ENCODE measurements at regions not wholly inside any gene's neighbourhood (a gene's known extent, or its start where the extent isn't known, plus 50 kb on each side); places are given as distances from the start of the nearest gene placed in this dataset.
"Not testable (repeated sequence)": the region's sequence is repeated elsewhere in the genome, so short reads cannot be mapped to it uniquely, and the experiment has no call there.

DNA sequence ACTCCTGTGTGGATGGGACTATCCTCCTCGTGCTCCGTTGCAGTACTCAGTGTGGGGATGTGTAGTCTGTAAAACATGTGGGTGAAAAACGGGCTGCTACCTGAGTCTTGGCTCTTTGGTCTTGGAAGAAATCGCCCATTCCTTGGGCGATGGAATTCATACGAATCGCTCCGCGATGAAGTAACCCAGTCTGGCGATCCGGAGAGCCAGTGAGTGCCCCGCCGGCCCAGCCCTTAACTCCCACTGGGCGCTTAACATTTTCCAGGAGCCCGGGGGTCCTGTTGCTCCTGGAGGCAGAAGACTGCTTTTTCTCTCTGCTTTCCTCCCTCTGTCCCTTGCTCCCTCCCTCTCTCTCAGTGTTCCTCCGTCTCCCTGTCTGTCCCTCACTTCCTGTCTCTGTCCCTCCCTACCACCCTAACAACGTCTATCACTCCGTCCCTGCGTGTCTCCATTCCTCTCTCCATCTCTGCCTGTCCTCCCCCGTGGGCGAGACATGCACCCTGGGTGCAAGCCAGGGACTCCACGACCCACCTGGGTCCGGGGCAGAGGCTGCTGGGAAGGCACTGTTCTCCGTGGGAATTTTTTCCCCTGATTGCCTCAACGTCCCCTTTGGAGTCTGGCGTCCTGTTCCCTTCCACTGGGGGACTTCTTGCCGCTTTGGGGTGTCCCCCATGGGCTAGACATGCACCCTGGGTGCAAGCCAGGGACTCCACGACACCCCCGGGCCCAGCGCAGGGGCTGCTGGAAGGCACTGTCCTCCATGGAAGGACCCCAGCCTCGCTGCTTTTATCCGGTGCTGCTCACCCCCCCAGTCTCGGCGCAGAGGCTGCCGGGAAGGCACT lies 188.6 kb downstream of the ALG10 start:
- no peaks in the 10 kb centered on the region for H3K4me1 ChIP-seq (ENCODE audit: control insufficient read depth in 1 of 2, insufficient read depth in 2 of 2, low read length in 2 of 2)
- H3K4me3 ChIP-seq (ENCODE audit: low read depth in 1 of 2, low read length in 2 of 2): no peak overlapping the region
- no peaks in the 10 kb centered on the region for H3K36me3 ChIP-seq (ENCODE audit: control insufficient read depth in 1 of 2, insufficient read depth in 2 of 2, low read length in 2 of 2)
- no peaks in the 10 kb centered on the region for H3K9me3 ChIP-seq (ENCODE audit: control insufficient read depth in 1 of 2, low read length in 2 of 2)
- H3K27me3 ChIP-seq (ENCODE audit: low read depth, low read length): no peaks in the 10 kb centered on the region
- no peak overlapping the region for H3K27ac ChIP-seq (ENCODE audit: low read length)

DNA sequence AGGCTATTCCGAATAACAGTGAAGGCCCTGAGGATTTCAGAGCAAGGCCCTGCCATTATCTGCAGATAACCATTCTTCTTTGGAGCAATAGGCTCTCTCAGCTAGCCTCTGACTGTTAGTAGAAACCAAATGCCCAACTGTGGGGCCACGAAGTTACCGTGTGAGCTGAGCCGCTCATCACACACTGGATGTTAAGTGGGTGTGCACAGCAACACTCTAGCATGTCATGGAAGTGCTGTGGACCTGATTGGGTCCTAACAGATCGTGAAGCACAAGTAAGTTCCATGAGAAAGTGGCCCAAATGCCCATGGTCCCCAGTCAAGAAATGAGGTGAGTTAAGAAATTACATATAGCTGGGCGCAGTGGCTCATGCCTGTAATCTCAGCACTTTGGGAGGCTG lies 190.4 kb downstream of the ALG10 start:
- no peak overlapping the region for H3K4me3 ChIP-seq (ENCODE audit: low read depth in 1 of 2, low read length in 2 of 2)
- H3K27me3 ChIP-seq (ENCODE audit: low read depth, low read length): no peaks in the 10 kb centered on the region
- H3K4me1 ChIP-seq (ENCODE audit: control insufficient read depth in 1 of 2, insufficient read depth in 2 of 2, low read length in 2 of 2): no peaks in the 10 kb centered on the region
- H3K9me3 ChIP-seq (ENCODE audit: control insufficient read depth in 1 of 2, low read length in 2 of 2): no peaks in the 10 kb centered on the region
- no peaks in the 10 kb centered on the region for H3K36me3 ChIP-seq (ENCODE audit: control insufficient read depth in 1 of 2, insufficient read depth in 2 of 2, low read length in 2 of 2)
- no peak overlapping the region for H3K27ac ChIP-seq (ENCODE audit: low read length)

GRCh38 chr12:34214011-34214410 lies 191.7 kb downstream of the ALG10 start:
- Histone ChIP-seq H3K27ac (ENCODE audit: low read length) (no peak overlapping the region), H3K27me3 (ENCODE audit: low read depth, low read length) (no peaks in the 10 kb centered on the region), H3K36me3 (ENCODE audit: control insufficient read depth in 1 of 2, insufficient read depth in 2 of 2, low read length in 2 of 2) (no peaks in the 10 kb centered on the region), H3K4me1 (ENCODE audit: control insufficient read depth in 1 of 2, insufficient read depth in 2 of 2, low read length in 2 of 2) (peaks cover 0 to 6% of the 10 kb centered on the region in 2 donors), H3K4me3 (ENCODE audit: low read depth in 1 of 2, low read length in 2 of 2) (no peak overlapping the region), H3K9me3 (ENCODE audit: control insufficient read depth in 1 of 2, low read length in 2 of 2) (no peaks in the 10 kb centered on the region)

DNA sequence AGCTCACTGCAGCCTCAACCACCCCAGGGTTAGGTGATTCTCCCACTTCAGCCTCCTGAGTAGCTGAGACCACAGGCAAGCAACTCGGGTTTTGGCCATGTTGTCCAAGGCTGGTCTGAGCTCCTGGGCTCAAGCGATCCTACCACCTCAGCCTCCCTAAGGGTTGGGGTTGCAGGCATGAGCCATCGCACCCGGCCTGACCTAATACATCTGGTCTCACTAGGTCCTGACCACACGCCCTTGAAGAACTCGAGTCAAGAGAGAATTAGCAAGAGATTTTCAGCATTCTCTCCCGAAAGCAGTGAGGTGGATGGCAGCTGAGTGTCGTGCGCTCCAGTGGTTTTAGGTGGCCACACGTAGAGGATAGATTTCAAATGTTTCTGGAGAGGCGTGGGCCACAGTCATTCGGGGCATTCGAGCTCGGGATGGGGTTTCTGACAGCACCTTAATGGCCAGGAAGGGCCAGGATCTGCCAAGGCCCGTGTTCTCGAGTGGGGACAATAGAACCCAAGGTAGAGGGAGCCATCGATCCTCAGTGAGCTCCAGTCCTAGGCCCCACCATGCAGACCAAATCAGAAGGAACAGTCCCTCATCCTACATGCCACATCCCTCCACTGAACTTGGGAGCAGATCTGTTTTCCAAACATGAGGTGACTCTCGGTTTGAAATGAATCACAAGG lies 193.1 kb downstream of the ALG10 start:
- H3K4me1 ChIP-seq (ENCODE audit: control insufficient read depth in 1 of 2, insufficient read depth in 2 of 2, low read length in 2 of 2): peaks cover 0 to 6% of the 10 kb centered on the region in 2 donors
- no peak overlapping the region for H3K4me3 ChIP-seq (ENCODE audit: low read depth in 1 of 2, low read length in 2 of 2)
- no peaks in the 10 kb centered on the region for H3K27me3 ChIP-seq (ENCODE audit: low read depth, low read length)
- no peak overlapping the region for H3K27ac ChIP-seq (ENCODE audit: low read length)
- no peaks in the 10 kb centered on the region for H3K9me3 ChIP-seq (ENCODE audit: control insufficient read depth in 1 of 2, low read length in 2 of 2)
- H3K36me3 ChIP-seq (ENCODE audit: control insufficient read depth in 1 of 2, insufficient read depth in 2 of 2, low read length in 2 of 2): no peaks in the 10 kb centered on the region

DNA sequence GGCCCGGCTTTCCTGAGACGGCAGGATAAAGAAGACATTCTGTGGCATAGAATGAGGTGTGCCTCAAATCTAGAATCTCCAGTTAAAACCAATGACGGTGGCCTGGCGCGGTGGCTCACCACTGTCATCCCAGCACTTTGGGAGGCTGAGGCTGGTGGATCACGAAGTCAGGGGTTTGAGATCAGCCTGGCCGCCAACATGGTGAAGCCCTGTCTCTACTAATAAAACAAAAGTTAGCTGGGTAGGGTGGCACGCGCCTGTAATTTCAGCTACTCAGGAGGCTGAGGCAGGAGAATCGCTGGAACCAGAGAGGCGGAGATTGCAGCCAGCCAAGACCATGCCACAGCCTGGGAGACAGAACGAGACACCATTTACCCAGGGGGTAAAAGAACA lies 193.6 kb downstream of the ALG10 start:
- H3K36me3 ChIP-seq (ENCODE audit: control insufficient read depth in 1 of 2, insufficient read depth in 2 of 2, low read length in 2 of 2): no peaks in the 10 kb centered on the region
- no peaks in the 10 kb centered on the region for H3K27me3 ChIP-seq (ENCODE audit: low read depth, low read length)
- H3K27ac ChIP-seq (ENCODE audit: low read length): no peak overlapping the region
- peaks cover 0 to 6% of the 10 kb centered on the region in 2 donors for H3K4me1 ChIP-seq (ENCODE audit: control insufficient read depth in 1 of 2, insufficient read depth in 2 of 2, low read length in 2 of 2)
- H3K4me3 ChIP-seq (ENCODE audit: low read depth in 1 of 2, low read length in 2 of 2): no peak overlapping the region
- no peaks in the 10 kb centered on the region for H3K9me3 ChIP-seq (ENCODE audit: control insufficient read depth in 1 of 2, low read length in 2 of 2)

DNA sequence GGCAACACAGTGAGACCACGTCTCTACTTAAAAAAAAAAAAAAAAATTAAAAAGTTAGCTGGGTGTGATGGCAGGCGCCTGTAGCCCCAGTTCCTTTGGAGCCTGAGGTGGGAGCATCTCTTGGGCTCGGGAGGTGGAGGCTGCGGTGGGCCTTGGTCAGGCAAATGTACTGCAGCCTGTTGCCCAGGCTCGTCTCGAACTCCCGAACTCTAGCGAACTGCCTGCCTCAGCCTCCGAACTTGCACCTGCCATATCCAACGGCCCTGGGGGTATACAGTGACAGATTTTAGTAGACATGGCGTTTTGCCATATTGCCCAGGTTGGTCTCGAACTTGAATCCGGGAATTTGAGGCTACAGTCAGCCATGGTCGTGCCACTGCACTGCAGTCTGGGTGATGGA lies 195.4 kb downstream of the ALG10 start:
- H3K9me3 ChIP-seq (ENCODE audit: control insufficient read depth in 1 of 2, low read length in 2 of 2): no peaks in the 10 kb centered on the region
- no peaks in the 10 kb centered on the region for H3K27me3 ChIP-seq (ENCODE audit: low read depth, low read length)
- no peaks in the 10 kb centered on the region for H3K36me3 ChIP-seq (ENCODE audit: control insufficient read depth in 1 of 2, insufficient read depth in 2 of 2, low read length in 2 of 2)
- H3K4me1 ChIP-seq (ENCODE audit: control insufficient read depth in 1 of 2, insufficient read depth in 2 of 2, low read length in 2 of 2): peaks cover 0 to 6% of the 10 kb centered on the region in 2 donors
- no peak overlapping the region for H3K27ac ChIP-seq (ENCODE audit: low read length)
- no peak overlapping the region for H3K4me3 ChIP-seq (ENCODE audit: low read depth in 1 of 2, low read length in 2 of 2)

DNA sequence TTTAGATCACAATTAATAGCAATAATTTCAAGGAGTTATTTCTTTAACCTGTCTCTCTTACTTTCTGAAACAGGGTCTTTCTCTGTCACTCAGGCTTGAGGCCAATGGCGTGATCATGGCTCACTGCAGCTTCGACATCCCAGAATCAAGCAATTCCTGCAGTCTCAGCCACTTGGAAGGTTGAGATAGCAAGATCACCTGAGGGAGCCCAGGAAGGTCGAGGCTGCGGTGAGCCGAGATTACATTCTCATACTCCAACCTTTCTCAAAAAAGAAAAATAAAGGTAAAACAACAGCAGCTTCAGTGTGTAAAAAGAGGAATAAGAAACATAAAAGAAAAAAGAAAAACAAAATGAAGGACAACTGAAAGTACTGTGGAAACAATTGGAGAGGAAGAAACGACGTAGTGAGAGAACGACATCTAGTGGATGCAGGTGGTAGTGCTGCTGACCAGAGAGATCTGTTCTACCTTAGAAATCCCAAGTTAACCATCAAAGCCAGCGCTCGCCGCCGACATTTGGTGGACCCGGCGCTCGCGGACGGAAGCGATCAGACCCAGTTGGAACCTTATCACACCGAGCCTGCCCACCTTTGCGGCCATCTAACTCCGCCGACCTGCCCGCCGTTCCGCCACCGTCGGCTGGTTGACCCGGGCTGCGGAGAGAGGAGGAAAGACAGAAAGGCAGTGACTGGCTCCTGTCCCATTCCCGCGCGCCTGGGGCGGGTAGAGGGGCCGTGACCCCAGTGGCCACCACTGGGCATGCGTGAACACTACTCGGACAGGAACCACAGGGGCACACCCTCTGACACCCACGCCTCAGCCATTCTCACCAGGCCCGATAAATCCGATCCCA lies 196.1 kb downstream of the ALG10 start:
- H3K9me3 ChIP-seq (ENCODE audit: control insufficient read depth in 1 of 2, low read length in 2 of 2): no peaks in the 10 kb centered on the region
- H3K4me1 ChIP-seq (ENCODE audit: control insufficient read depth in 1 of 2, insufficient read depth in 2 of 2, low read length in 2 of 2): peaks cover 0 to 6% of the 10 kb centered on the region in 2 donors
- H3K36me3 ChIP-seq (ENCODE audit: control insufficient read depth in 1 of 2, insufficient read depth in 2 of 2, low read length in 2 of 2): no peaks in the 10 kb centered on the region
- no peaks in the 10 kb centered on the region for H3K27me3 ChIP-seq (ENCODE audit: low read depth, low read length)
- no peak overlapping the region for H3K27ac ChIP-seq (ENCODE audit: low read length)
- H3K4me3 ChIP-seq (ENCODE audit: low read depth in 1 of 2, low read length in 2 of 2): peak overlapping the region; percentile 30 to 59

DNA sequence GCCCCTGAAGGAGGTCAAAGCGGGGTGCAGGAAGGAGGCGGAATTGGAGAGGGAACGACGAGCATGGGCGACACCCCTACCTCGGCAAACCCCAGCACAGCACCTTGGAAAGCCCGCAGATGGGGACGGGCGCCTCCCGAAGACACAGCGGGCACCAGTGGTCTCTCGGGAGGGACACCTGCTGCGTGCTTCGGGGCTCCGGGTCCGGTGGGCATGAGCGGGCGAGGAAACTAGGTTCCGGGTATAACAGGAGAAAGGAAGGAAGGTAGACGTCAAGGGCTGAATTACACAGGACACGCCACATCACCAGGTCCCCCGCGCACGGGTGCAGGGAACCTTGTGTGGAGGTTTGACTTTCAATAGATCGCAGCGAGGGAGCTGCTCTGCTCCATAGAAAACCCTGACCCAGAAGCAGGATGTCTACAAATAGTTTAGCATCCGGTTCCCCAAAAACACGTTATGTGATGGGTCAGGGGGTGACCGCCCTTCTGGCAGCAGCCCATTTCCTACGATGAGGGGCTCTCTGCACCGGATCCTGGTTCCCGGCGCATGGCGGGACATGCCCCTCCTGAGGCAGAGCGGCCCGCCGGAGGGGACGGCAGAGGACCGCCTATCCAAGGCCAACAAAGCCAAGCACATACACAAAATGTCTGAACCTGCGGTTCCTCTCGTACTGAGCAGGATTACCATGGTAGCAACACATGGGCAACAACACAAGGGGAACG lies 196.9 kb downstream of the ALG10 start:
- Histone ChIP-seq H3K4me3 (ENCODE audit: low read depth in 1 of 2, low read length in 2 of 2) (peak overlapping the region in 1 of 2 donors; percentile 59), H3K27me3 (ENCODE audit: low read depth, low read length) (no peaks in the 10 kb centered on the region), H3K36me3 (ENCODE audit: control insufficient read depth in 1 of 2, insufficient read depth in 2 of 2, low read length in 2 of 2) (no peaks in the 10 kb centered on the region), H3K9me3 (ENCODE audit: control insufficient read depth in 1 of 2, low read length in 2 of 2) (no peaks in the 10 kb centered on the region), H3K27ac (ENCODE audit: low read length) (no peak overlapping the region), H3K4me1 (ENCODE audit: control insufficient read depth in 1 of 2, insufficient read depth in 2 of 2, low read length in 2 of 2) (peaks cover 0 to 6% of the 10 kb centered on the region in 2 donors)

DNA sequence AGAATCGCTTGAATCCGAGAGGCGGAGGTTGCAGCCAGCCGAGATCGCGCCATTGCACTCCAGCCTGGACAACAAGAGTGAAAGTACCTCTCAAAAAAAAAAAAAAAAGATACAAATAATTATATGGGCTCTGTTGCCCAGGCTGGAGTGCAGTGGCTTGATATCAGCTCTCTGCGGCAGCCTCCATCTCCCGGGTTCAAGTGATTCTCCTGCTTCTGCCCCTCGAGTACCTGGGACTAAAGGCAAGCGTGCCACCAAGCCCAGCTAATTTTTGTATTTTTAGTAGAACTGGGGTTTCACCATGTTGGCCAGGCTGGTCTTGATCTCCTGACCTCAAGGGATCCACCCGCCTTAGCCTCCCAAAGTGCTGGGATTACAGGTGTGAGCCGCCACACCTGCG lies 197.8 kb downstream of the ALG10 start:
- H3K4me3 ChIP-seq (ENCODE audit: low read depth in 1 of 2, low read length in 2 of 2); H3K9me3 ChIP-seq (ENCODE audit: control insufficient read depth in 1 of 2, low read length in 2 of 2); H3K4me1 ChIP-seq (ENCODE audit: control insufficient read depth in 1 of 2, insufficient read depth in 2 of 2, low read length in 2 of 2); H3K36me3 ChIP-seq (ENCODE audit: control insufficient read depth in 1 of 2, insufficient read depth in 2 of 2, low read length in 2 of 2); H3K27me3 ChIP-seq (ENCODE audit: low read depth, low read length); H3K27ac ChIP-seq (ENCODE audit: low read length): not testable (repeated sequence)

DNA sequence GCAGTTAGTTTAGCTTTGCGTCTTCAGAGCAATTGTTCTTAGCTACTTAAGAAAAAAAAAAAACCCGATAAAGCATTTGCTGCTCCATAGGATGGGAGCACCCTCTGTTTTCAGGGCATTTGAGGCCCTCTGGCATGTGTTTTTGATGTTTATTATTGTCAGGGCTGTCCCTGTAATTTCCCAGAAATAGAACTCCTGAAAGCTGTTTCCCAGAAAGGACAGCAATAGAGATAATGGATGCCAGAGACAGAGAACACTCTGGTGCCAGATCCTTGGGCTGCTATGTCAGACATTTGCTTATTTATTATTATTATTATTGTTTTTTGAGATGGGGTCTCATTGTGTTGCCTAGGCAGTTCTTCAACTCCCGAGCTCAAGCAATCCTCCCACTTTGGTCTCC lies 201.3 kb downstream of the ALG10 start:
- no peak overlapping the region for H3K4me3 ChIP-seq (ENCODE audit: low read depth in 1 of 2, low read length in 2 of 2)
- no peaks in the 10 kb centered on the region for H3K27me3 ChIP-seq (ENCODE audit: low read depth, low read length)
- no peak overlapping the region for H3K27ac ChIP-seq (ENCODE audit: low read length)
- H3K36me3 ChIP-seq (ENCODE audit: control insufficient read depth in 1 of 2, insufficient read depth in 2 of 2, low read length in 2 of 2): no peaks in the 10 kb centered on the region
- H3K4me1 ChIP-seq (ENCODE audit: control insufficient read depth in 1 of 2, insufficient read depth in 2 of 2, low read length in 2 of 2): peaks cover 0 to 4% of the 10 kb centered on the region in 2 donors
- peaks cover 0 to 5% of the 10 kb centered on the region in 2 donors for H3K9me3 ChIP-seq (ENCODE audit: control insufficient read depth in 1 of 2, low read length in 2 of 2)

DNA sequence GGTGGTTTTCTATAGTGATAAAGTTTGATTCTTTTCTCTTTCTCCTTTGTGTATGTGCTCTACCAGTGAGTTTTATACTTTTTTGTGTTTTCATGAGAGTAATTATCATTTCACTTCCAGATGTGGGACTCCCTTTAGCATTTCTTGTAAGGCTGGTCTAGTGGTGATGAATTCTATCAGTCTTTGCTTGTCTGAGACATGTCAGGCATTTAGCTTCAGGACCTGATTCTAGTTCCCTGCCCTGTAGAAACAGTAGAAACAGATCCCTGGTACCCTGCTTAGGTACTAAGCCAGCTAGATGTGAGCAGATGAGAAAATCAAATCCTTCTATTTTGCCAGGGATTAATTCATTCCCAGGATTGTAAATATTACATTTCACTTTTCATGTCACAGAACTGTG lies 203.7 kb downstream of the ALG10 start:
- H3K9me3 ChIP-seq (ENCODE audit: control insufficient read depth in 1 of 2, low read length in 2 of 2); H3K4me3 ChIP-seq (ENCODE audit: low read depth in 1 of 2, low read length in 2 of 2); H3K4me1 ChIP-seq (ENCODE audit: control insufficient read depth in 1 of 2, insufficient read depth in 2 of 2, low read length in 2 of 2); H3K36me3 ChIP-seq (ENCODE audit: control insufficient read depth in 1 of 2, insufficient read depth in 2 of 2, low read length in 2 of 2); H3K27me3 ChIP-seq (ENCODE audit: low read depth, low read length); H3K27ac ChIP-seq (ENCODE audit: low read length): not testable (repeated sequence)

All from muscle layer of duodenum (tissue), 2 donors.